Vagina (tissue), 2 donors: ENCODE measurements at regions not wholly inside any gene's neighbourhood (a gene's known extent, or its start where the extent isn't known, plus 50 kb on each side); places are given as distances from the start of the nearest gene placed in this dataset.

Experiments used
- POLR2A ChIP-seq, 2 donors: fragments of 450-650 bp; IDR thresholded peaks; one replicate each; pipeline ENCODE4 v1.6.1; 2017; ENCODE audit warnings: antibody characterized with exemption in 2 of 2, mild to moderate bottlenecking in 2 of 2, moderate library complexity in 2 of 2
- TF ChIP-seq, protein P1 (sequence below), 3 experiments: fragments of 450-650 bp in 2 of 3; fragments of 200-600 bp in 1 of 3; sonication (generic) in 1 of 3; IDR thresholded peaks; one replicate each; pipeline ENCODE4 v1.5.1; 2017 to 2019; ENCODE audit warnings: antibody characterized with exemption in 3 of 3, mild to moderate bottlenecking in 2 of 3, moderate library complexity in 2 of 3

DNA sequence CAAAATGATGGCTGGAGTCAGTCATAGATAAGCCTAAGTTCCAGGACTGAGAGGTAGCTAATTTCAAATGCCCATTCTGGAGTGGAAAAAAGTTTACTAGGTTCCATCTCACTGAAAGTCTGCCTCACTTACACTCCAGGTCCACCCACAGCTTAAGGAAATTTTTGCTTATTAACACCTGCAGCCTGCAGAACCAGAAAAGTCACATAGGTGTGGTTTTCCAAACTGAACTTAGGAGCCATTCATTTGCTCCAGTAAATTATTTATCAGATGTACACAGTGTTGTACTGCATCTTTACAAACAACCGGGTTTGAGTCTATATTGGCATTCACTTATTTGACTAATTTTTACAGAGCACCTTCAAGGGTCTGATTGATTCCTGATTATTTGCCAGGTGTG, 157.4 kb upstream of the ARID2 start:
- TF ChIP-seq, protein P1, sequence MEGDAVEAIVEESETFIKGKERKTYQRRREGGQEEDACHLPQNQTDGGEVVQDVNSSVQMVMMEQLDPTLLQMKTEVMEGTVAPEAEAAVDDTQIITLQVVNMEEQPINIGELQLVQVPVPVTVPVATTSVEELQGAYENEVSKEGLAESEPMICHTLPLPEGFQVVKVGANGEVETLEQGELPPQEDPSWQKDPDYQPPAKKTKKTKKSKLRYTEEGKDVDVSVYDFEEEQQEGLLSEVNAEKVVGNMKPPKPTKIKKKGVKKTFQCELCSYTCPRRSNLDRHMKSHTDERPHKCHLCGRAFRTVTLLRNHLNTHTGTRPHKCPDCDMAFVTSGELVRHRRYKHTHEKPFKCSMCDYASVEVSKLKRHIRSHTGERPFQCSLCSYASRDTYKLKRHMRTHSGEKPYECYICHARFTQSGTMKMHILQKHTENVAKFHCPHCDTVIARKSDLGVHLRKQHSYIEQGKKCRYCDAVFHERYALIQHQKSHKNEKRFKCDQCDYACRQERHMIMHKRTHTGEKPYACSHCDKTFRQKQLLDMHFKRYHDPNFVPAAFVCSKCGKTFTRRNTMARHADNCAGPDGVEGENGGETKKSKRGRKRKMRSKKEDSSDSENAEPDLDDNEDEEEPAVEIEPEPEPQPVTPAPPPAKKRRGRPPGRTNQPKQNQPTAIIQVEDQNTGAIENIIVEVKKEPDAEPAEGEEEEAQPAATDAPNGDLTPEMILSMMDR (IDR thresholded peaks at IDR 0.05), result no peak
- no peak for TF ChIP-seq POLR2A (IDR thresholded peaks at IDR 0.05)
